Activated naive CD4-positive, alpha-beta T cell treated with anti-CD3 and anti-CD28 coated beads, Interleukin-2, amount 10 ng/mL, durations not matched to agents 7 days and 5 days (primary cell): ENCODE measurements at regions not wholly inside any gene's neighbourhood (a gene's known extent, or its start where the extent isn't known, plus 50 kb on each side); places are given as distances from the start of the nearest gene placed in this dataset.
"Not testable (repeated sequence)": the region's sequence is repeated elsewhere in the genome, so short reads cannot be mapped to it uniquely, and the experiment has no call there.

Source experiments
- CTCF ChIA-PET: fragments of 350-600 bp; sonication (Branson Sonifier 250); formaldehyde crosslinking; loops from one replicate; lab custom pipeline; 2021; ENCODE audit warnings: antibody characterized with exemption; lab: Charles Lee
- DNase-seq: peaks from one replicate; pipeline ENCODE4 v3.0.0-alpha.2; 2020
- H3K27ac Mint-ChIP-seq: one replicate; pipeline ENCODE4 v1.8.0; 2021; ENCODE audit warnings: mild to moderate bottlenecking, moderate library complexity, mixed read lengths
- H3K27me3 Mint-ChIP-seq: one replicate; pipeline ENCODE4 v1.8.0; 2021; ENCODE audit warnings: mild to moderate bottlenecking, mixed read lengths
- H3K36me3 Mint-ChIP-seq: one replicate; pipeline ENCODE4 v1.8.0; 2021; ENCODE audit warnings: mixed read lengths
- H3K4me1 Mint-ChIP-seq: one replicate; pipeline ENCODE4 v1.8.0; 2021; ENCODE audit warnings: mixed read lengths
- H3K4me3 Mint-ChIP-seq: one replicate; pipeline ENCODE4 v1.8.0; 2021; ENCODE audit warnings: mild to moderate bottlenecking, moderate library complexity, mixed read lengths
- H3K9me3 Mint-ChIP-seq: one replicate; pipeline ENCODE4 v1.8.0; 2021; ENCODE audit warnings: mixed read lengths

DNA sequence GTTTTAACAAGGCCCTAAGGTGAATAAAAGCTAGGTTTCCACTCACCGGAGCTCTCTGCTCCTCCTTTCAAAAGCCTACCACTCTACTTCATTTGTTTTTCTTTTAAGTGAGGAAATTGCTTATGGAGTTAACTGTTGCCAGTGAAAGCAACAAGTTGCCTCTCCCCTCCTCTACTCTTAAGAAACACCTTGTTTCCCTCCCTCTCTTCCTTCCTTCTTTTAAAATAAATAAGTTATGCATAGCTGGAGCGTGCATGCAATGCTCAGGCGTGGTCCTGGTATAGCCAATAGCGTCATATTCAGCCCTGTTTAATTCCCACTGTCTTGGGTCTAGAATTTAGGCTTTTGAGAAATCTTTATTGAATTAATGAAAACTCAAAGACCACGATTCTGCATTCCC, 101.1 kb upstream of the IGF1R start:
- Mint-ChIP-seq H3K9me3 (no peaks in the 10 kb centered on the region), H3K4me1 (peaks cover 23% of the 10 kb centered on the region), H3K4me3 (peak overlapping the region; percentile 71), H3K27me3 (peaks cover 52% of the 10 kb centered on the region), H3K36me3 (no peaks in the 10 kb centered on the region), H3K27ac (no peak overlapping the region)
- CTCF ChIA-PET, result no interaction called here
- no peak for DNase-seq

DNA sequence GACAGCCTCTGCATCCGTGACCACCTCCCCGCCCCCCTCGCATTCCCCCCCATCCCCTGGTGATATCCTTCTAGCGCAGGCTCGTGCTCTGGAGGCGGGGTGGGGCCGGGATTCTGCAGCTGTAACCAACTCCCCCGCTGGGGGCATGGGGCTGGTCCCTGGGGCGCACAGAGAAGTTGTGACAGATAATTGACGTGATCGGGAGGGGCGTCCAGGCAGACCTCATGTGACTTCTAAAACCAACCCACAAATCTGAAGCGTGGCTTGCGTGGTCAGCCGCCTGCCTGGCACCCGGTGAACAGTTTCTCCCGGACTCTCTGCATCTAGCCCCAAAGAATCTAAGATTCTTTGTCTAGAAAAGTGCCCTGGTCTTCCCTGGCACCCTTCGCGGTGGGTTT, 100.6 kb upstream of the IGF1R start:
- no peak for DNase-seq
- H3K27ac Mint-ChIP-seq, result no peak overlapping the region
- CTCF ChIA-PET, result no interaction called here

DNA sequence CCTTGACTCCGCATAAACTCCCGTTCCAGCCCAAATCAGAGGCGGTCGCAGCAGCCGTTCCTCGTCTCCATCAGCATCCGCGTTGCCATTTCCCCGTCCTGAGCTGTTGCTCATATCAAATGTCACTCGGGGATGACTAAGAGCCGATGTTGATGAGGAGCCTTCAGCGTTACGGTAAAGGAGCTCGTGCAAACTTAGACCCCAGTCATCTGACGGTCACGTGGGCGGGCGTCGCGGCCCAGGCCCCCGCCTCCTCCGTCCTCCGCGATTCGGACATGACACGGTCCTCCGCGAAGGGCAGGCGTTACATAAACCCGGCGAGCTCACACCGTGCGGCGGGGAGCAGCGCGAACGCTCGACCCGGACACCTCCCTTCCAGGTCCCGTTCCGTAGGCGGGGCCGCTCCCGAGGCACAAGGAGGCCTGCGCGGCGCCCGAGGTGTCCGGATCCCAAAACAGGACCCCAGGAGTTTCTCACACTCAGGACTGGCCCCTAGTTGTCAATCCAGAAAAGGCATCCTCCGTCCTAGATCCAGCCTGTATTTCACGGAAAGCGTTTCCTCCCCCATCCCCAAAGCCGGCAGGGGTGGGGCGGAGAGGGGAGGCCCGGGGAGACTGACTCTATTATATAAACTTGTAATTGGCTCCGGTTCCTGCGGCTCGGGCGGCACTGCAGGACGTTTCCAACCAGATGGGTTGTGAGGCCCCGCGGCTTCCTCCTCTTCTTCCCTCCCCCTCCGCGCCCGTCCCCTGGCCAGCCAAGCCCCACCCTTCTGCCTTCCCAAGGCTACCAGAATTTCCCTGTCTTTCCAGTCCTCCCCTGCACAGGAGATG, 100.0 kb upstream of the IGF1R start:
- peaks cover 52% of the 10 kb centered on the region for H3K27me3 Mint-ChIP-seq
- H3K4me3 Mint-ChIP-seq, result peak overlapping the region; percentile 71
- DNase-seq, result peak; percentile 52
- H3K27ac Mint-ChIP-seq, result no peak overlapping the region
- peaks cover 23% of the 10 kb centered on the region for H3K4me1 Mint-ChIP-seq
- no peaks in the 10 kb centered on the region for H3K9me3 Mint-ChIP-seq
- CTCF ChIA-PET, result interaction anchor here (0.6 kb wide), 1 partner anchor 104 kb away, joined by 5 read pairs; no protein-coding TSS in a partner anchor
- H3K36me3 Mint-ChIP-seq, result no peaks in the 10 kb centered on the region

More for the DNA sequence above, 100.6 kb upstream of the IGF1R start:
- Mint-ChIP-seq H3K4me3 (peak overlapping the region; percentile 71), H3K36me3 (no peaks in the 10 kb centered on the region), H3K27me3 (peaks cover 52% of the 10 kb centered on the region), H3K9me3 (no peaks in the 10 kb centered on the region), H3K4me1 (peaks cover 23% of the 10 kb centered on the region)

GRCh38 chr15:98549003-98549402, 99.3 kb upstream of the IGF1R start:
- CTCF ChIA-PET, result no interaction called here
- no peak for DNase-seq
- Mint-ChIP-seq H3K36me3 (no peaks in the 10 kb centered on the region), H3K4me3 (peak overlapping the region; percentile 71), H3K9me3 (no peaks in the 10 kb centered on the region), H3K27ac (no peak overlapping the region), H3K4me1 (peaks cover 23% of the 10 kb centered on the region), H3K27me3 (peaks cover 52% of the 10 kb centered on the region)

DNA sequence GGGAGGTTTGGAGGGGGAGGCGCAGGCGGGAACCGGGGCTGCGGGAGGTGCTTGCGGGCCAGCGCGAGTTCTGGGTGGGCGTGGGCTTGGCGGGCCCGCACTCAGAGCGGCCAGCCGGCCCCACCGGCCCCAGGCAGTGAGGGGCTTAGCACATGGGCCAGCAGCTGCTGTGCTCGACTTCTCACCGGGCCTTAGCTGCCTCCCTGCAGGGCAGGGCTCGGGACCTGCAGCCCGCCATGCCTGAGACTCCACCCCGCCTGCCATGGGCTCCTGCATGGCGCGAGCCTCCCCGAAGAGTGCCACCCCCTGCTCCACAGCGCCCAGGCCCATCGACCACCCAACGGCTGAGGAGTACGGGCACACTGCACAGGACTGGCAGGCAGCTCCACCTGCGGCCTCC, 98.6 kb upstream of the IGF1R start:
- CTCF ChIA-PET, result interaction anchor here (1.6 kb wide), 1 partner anchor 110 kb away, joined by 3 read pairs; no protein-coding TSS in a partner anchor

DNA sequence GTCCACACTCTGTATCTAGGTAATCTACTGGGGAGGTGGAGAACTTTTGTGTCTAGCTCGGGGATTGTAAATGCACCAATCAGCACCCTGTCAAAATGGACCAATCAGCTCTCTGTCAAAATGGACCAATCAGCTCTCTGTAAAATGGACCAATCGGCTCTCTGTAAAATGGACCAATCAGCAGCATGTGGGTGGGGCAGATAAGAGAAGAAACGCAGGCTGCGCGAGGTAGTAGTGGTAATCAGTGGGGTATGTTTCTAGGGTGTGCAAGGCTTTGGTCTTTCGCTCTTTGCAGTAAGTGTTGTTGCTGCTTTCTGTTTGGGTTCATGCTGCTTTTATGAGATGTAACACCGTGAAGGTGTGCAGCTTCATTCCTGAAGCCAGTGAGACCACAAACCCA, 98.0 kb upstream of the IGF1R start:
- not testable (repeated sequence) for H3K4me3 Mint-ChIP-seq, H3K9me3 Mint-ChIP-seq, H3K36me3 Mint-ChIP-seq, DNase-seq, H3K27ac Mint-ChIP-seq
- H3K4me1 Mint-ChIP-seq, result peaks cover 23% of the 10 kb centered on the region
- CTCF ChIA-PET, result interaction anchor here (0.9 to 1.6 kb wide), 2 partner anchors 11 to 109 kb away, joined by 3 read pairs; no protein-coding TSS in a partner anchor
- peaks cover 52% of the 10 kb centered on the region for H3K27me3 Mint-ChIP-seq

More for the DNA sequence above, 98.6 kb upstream of the IGF1R start:
- Mint-ChIP-seq H3K4me1 (peaks cover 23% of the 10 kb centered on the region), H3K27ac (no peak overlapping the region), H3K36me3 (no peaks in the 10 kb centered on the region), H3K27me3 (peaks cover 52% of the 10 kb centered on the region), H3K4me3 (no peak overlapping the region), H3K9me3 (no peaks in the 10 kb centered on the region)
- DNase-seq, result no peak

- Mint-ChIP-seq H3K27ac (no peak overlapping the region), H3K4me3 (no peak overlapping the region), H3K4me1 (peaks cover 21% of the 10 kb centered on the region), H3K9me3 (no peaks in the 10 kb centered on the region), H3K36me3 (no peaks in the 10 kb centered on the region), H3K27me3 (peaks cover 36% of the 10 kb centered on the region)
- CTCF ChIA-PET, result interaction anchor here (0.5 kb wide), 1 partner anchor 43 kb away, joined by 3 read pairs; no protein-coding TSS in a partner anchor
- DNase-seq, result no peak
Observed at GRCh38 chr15:98551936-98552562, 96.3 kb upstream of the IGF1R start.

GRCh38 chr15:98554272-98555172, 93.8 kb upstream of the IGF1R start:
- no peak overlapping the region for H3K27ac Mint-ChIP-seq
- DNase-seq, result no peak
- no peak overlapping the region for H3K4me3 Mint-ChIP-seq
- H3K9me3 Mint-ChIP-seq, result no peaks in the 10 kb centered on the region
- CTCF ChIA-PET, result interaction anchor here (0.7 kb wide), 1 partner anchor 16 kb away, joined by 3 read pairs; no protein-coding TSS in a partner anchor
- H3K4me1 Mint-ChIP-seq, result no peaks in the 10 kb centered on the region
- peaks cover 12% of the 10 kb centered on the region for H3K27me3 Mint-ChIP-seq
- no peaks in the 10 kb centered on the region for H3K36me3 Mint-ChIP-seq

GRCh38 chr15:98555173-98555515, 93.2 kb upstream of the IGF1R start:
- H3K4me3 Mint-ChIP-seq, result no peak overlapping the region
- H3K4me1 Mint-ChIP-seq, result no peaks in the 10 kb centered on the region
- H3K9me3 Mint-ChIP-seq, result no peaks in the 10 kb centered on the region
- H3K36me3 Mint-ChIP-seq, result no peaks in the 10 kb centered on the region
- no peak for DNase-seq
- CTCF ChIA-PET, result interaction anchor here (0.7 kb wide), 1 partner anchor 15 kb away, joined by 3 read pairs; no protein-coding TSS in a partner anchor
- no peak overlapping the region for H3K27ac Mint-ChIP-seq
- H3K27me3 Mint-ChIP-seq, result peaks cover 14% of the 10 kb centered on the region

GRCh38 chr15:98556321-98556720, 92.0 kb upstream of the IGF1R start:
- no peak for DNase-seq
- H3K36me3 Mint-ChIP-seq, result no peaks in the 10 kb centered on the region
- H3K9me3 Mint-ChIP-seq, result no peaks in the 10 kb centered on the region
- H3K27ac Mint-ChIP-seq, result no peak overlapping the region
- CTCF ChIA-PET, result no interaction called here
- no peak overlapping the region for H3K4me3 Mint-ChIP-seq
- peaks cover 17% of the 10 kb centered on the region for H3K27me3 Mint-ChIP-seq
- peaks cover under 1% of the 10 kb centered on the region for H3K4me1 Mint-ChIP-seq

GRCh38 chr15:98560338-98560737, 88.0 kb upstream of the IGF1R start:
- H3K9me3 Mint-ChIP-seq, result no peaks in the 10 kb centered on the region
- H3K36me3 Mint-ChIP-seq, result no peaks in the 10 kb centered on the region
- CTCF ChIA-PET, result interaction anchor here (1.0 to 1.7 kb wide), 2 partner anchors 21 to 41 kb away, joined by 4 to 6 read pairs; no protein-coding TSS in a partner anchor
- H3K4me1 Mint-ChIP-seq, result peaks cover 2% of the 10 kb centered on the region
- H3K27ac Mint-ChIP-seq, result no peak overlapping the region
- no peak overlapping the region for H3K4me3 Mint-ChIP-seq
- DNase-seq, result no peak
- peaks cover 18% of the 10 kb centered on the region for H3K27me3 Mint-ChIP-seq

GRCh38 chr15:98561169-98561941, 87.0 kb upstream of the IGF1R start:
- H3K4me3 Mint-ChIP-seq, result no peak overlapping the region
- H3K9me3 Mint-ChIP-seq, result no peaks in the 10 kb centered on the region
- no peak for DNase-seq
- CTCF ChIA-PET, result interaction anchor here (0.8 to 1.7 kb wide), 4 partner anchors 11 to 42 kb away, joined by 3 to 6 read pairs (median 4); no protein-coding TSS in a partner anchor
- H3K27ac Mint-ChIP-seq, result no peak overlapping the region
- H3K27me3 Mint-ChIP-seq, result peaks cover 20% of the 10 kb centered on the region
- peaks cover 2% of the 10 kb centered on the region for H3K4me1 Mint-ChIP-seq
- no peaks in the 10 kb centered on the region for H3K36me3 Mint-ChIP-seq

GRCh38 chr15:98562331-98562937, 85.9 kb upstream of the IGF1R start:
- Mint-ChIP-seq H3K27me3 (peaks cover 20% of the 10 kb centered on the region), H3K4me1 (peaks cover 2% of the 10 kb centered on the region), H3K4me3 (no peak overlapping the region), H3K36me3 (no peaks in the 10 kb centered on the region), H3K27ac (no peak overlapping the region), H3K9me3 (no peaks in the 10 kb centered on the region)
- DNase-seq, result no peak
- CTCF ChIA-PET, result interaction anchor here (0.8 to 1.2 kb wide), 2 partner anchors 12 to 38 kb away, joined by 3 read pairs; no protein-coding TSS in a partner anchor
